Keratinocyte (primary cell): ENCODE measurements at regions not wholly inside any gene's neighbourhood (a gene's known extent, or its start where the extent isn't known, plus 50 kb on each side); places are given as distances from the start of the nearest gene placed in this dataset.

Source experiments
- DNase-seq: peaks from one replicate; pipeline ENCODE4 v3.0.0-alpha.2; 2011; ENCODE audit warnings: low read depth, missing footprints, low spot score
- FAIRE-seq: peaks from 2 replicates; lab custom pipeline; 2011; peaks lifted over from hg19 to GRCh38; lab: Jason Lieb, UNC
- H2AFZ ChIP-seq: 2 replicates; pipeline ENCODE4 v1.6.0; 2012; ENCODE audit warnings: low read length, control low read depth, inconsistent platforms; ENCODE audit not compliant: control insufficient read depth
- H3K27ac ChIP-seq: 2 replicates; pipeline ENCODE4 v1.5.1; 2011; ENCODE audit warnings: low read length; ENCODE audit not compliant: control insufficient read depth, insufficient read depth
- H3K27me3 ChIP-seq: 3 replicates; pipeline ENCODE4 v1.6.0; 2011; ENCODE audit warnings: low read length; ENCODE audit not compliant: control insufficient read depth, insufficient read depth; ENCODE audit errors: extremely low read depth
- H3K36me3 ChIP-seq, 2 experiments: 2 replicates in 1 of 2; 3 replicates in 1 of 2; pipeline ENCODE4 v1.5.1; 2011; ENCODE audit warnings: low read length in 2 of 2, mild to moderate bottlenecking in 1 of 2; ENCODE audit not compliant: control insufficient read depth in 2 of 2, insufficient read depth in 2 of 2; ENCODE audit errors: extremely low read depth in 1 of 2
- H3K4me1 ChIP-seq: 3 replicates; pipeline ENCODE4 v1.5.1; 2011; ENCODE audit warnings: low read length; ENCODE audit not compliant: control insufficient read depth, insufficient read depth; ENCODE audit errors: extremely low read depth
- H3K4me2 ChIP-seq: 3 replicates; pipeline ENCODE4 v1.6.0; 2011; ENCODE audit warnings: low read depth, low read length; ENCODE audit not compliant: control insufficient read depth, insufficient read depth; ENCODE audit errors: extremely low read depth
- H3K4me3 ChIP-seq, 3 experiments: fragments of 200-600 bp in 1 of 3; sonication (generic) in 1 of 3; 2 replicates in 2 of 3; 3 replicates in 1 of 3; pipeline ENCODE4 v1.5.1; 2011 to 2016; ENCODE audit warnings: low read length in 3 of 3, mild to moderate bottlenecking in 3 of 3, control low read depth in 2 of 3, inconsistent platforms in 1 of 3, low read depth in 1 of 3, mixed read lengths in 1 of 3, mixed run types in 1 of 3, moderate library complexity in 1 of 3; ENCODE audit not compliant: control insufficient read depth in 2 of 3, insufficient read depth in 2 of 3; ENCODE audit errors: extremely low read depth in 1 of 3
- H3K79me2 ChIP-seq: 2 replicates; pipeline ENCODE4 v1.6.0; 2012; ENCODE audit warnings: low read length; ENCODE audit not compliant: control insufficient read depth, insufficient read depth
- H3K9ac ChIP-seq: 3 replicates; pipeline ENCODE4 v1.6.0; 2011; ENCODE audit warnings: low read length; ENCODE audit not compliant: control insufficient read depth, insufficient read depth; ENCODE audit errors: extremely low read depth
- H3K9me1 ChIP-seq: 3 replicates; pipeline ENCODE4 v1.6.0; 2011; ENCODE audit warnings: low read length; ENCODE audit not compliant: control insufficient read depth, insufficient read depth; ENCODE audit errors: extremely low read depth
- H3K9me3 ChIP-seq: 2 replicates; pipeline ENCODE4 v1.5.1; 2012; ENCODE audit warnings: low read depth, low read length; ENCODE audit not compliant: control insufficient read depth
- H4K20me1 ChIP-seq: 3 replicates; pipeline ENCODE4 v1.6.0; 2011; ENCODE audit warnings: low read length; ENCODE audit not compliant: control insufficient read depth, insufficient read depth; ENCODE audit errors: extremely low read depth
- CTCF ChIP-seq, 3 experiments: IDR thresholded peaks in 1 of 3; conservative IDR thresholded peaks in 1 of 3; optimal IDR thresholded peaks in 1 of 3; 2 replicates in 2 of 3; 3 replicates in 1 of 3; pipeline versions ENCODE3 to v1.5.1; 2011; ENCODE audit warnings: low read length in 3 of 3, mild to moderate bottlenecking in 3 of 3, moderate library complexity in 2 of 3, control low read depth in 1 of 3, inconsistent platforms in 1 of 3; ENCODE audit not compliant: insufficient read depth in 2 of 3; ENCODE audit errors: extremely low read depth in 1 of 3
- EZH2 ChIP-seq: IDR thresholded peaks from one replicate; pipeline ENCODE4 v1.6.1; 2012; ENCODE audit warnings: inconsistent platforms, mild to moderate bottlenecking, low read length, moderate library complexity
- dilution Hi-C: fragments of 300-500 bp; cut with MboI; formaldehyde crosslinking; loops from one replicate; pipeline ENCODE4 v1.7.0; 2020; ENCODE audit warnings: low sequenced_read_pairs; ENCODE audit not compliant: extremely low pct_ligation_motif_present

GRCh38 chr3:5272387-5272786 lies 84.9 kb downstream of the EDEM1 start:
- DNase-seq = no peak
- TF ChIP-seq EZH2 (no peak), CTCF (optimal IDR thresholded peaks at IDR 0.05 in 1 of 3, IDR thresholded peaks at IDR 0.05 in 1 of 3, conservative IDR thresholded peaks at IDR 0.05 in 1 of 3; ENCODE audit: extremely low read depth in 1 of 3, insufficient read depth in 2 of 3, low read length in 3 of 3) (no peak)
- no peaks in the 10 kb centered on the region for H3K4me1 ChIP-seq

GRCh38 chr3:5274091-5274490 lies 86.6 kb downstream of the EDEM1 start:
- DNase-seq = no peak
- no peak for FAIRE-seq
- H2AFZ ChIP-seq = no peak overlapping the region

More at GRCh38 chr3:5272387-5272786, 84.9 kb downstream of the EDEM1 start:
- Histone ChIP-seq H3K79me2 (no peaks in the 10 kb centered on the region), H3K27me3 (no peaks in the 10 kb centered on the region), H3K9ac (no peak overlapping the region), H3K36me3 (no peaks in the 10 kb centered on the region), H3K27ac (no peak overlapping the region), H2AFZ (no peak overlapping the region), H3K4me2 (no peak overlapping the region), H3K4me3 (no peak overlapping the region), H3K9me1 (no peaks in the 10 kb centered on the region), H3K9me3 (no peaks in the 10 kb centered on the region), H4K20me1 (no peaks in the 10 kb centered on the region)
- dilution Hi-C loops = no loop called here
- FAIRE-seq = no peak

More at GRCh38 chr3:5274091-5274490, 86.6 kb downstream of the EDEM1 start:
- no peak overlapping the region for H3K4me2 ChIP-seq
- peaks cover 2% of the 10 kb centered on the region for H3K4me1 ChIP-seq
- dilution Hi-C loops = no loop called here
- H3K36me3 ChIP-seq = no peaks in the 10 kb centered on the region
- H3K27me3 ChIP-seq = no peaks in the 10 kb centered on the region
- no peak overlapping the region for H3K4me3 ChIP-seq
- TF ChIP-seq CTCF (optimal IDR thresholded peaks at IDR 0.05 in 1 of 3, IDR thresholded peaks at IDR 0.05 in 1 of 3, conservative IDR thresholded peaks at IDR 0.05 in 1 of 3; ENCODE audit: extremely low read depth in 1 of 3, insufficient read depth in 2 of 3, low read length in 3 of 3) (no peak), EZH2 (no peak)
- no peaks in the 10 kb centered on the region for H3K9me1 ChIP-seq
- no peaks in the 10 kb centered on the region for H4K20me1 ChIP-seq
- H3K27ac ChIP-seq = no peak overlapping the region
- no peak overlapping the region for H3K9ac ChIP-seq
- H3K79me2 ChIP-seq = no peaks in the 10 kb centered on the region
- H3K9me3 ChIP-seq = no peaks in the 10 kb centered on the region
